ENCODE measurements at regions not wholly inside any gene's neighbourhood (a gene's known extent, or its start where the extent isn't known, plus 50 kb on each side); places are given as distances from the start of the nearest gene placed in this dataset.

DNA sequence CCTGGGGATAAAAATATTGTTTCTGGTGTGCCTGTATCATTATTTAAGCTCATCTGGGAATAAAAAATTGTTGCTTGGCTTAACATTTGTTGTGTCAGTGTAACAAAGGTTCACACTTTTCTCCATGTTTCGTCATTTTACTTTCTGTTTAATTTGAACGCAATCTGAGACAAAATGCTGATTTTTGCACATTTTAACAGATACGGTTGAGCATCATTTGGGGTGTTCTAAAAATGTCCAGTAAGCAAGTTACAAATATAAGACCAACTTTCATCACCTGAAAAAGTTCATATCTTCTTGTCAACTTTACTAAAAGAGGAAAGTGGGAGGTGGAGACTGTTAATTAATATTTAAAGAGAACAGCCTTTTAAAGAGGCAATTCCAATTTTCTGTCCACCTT, 134.8 kb upstream of the CNTN4 start:
- H3K36me3 ChIP-seq (replicated peaks in 1 of 2), result no peaks in the 10 kb centered on the region
- no peak for TF ChIP-seq POLR2A (IDR thresholded peaks at IDR 0.05)
- TF ChIP-seq, protein P1, sequence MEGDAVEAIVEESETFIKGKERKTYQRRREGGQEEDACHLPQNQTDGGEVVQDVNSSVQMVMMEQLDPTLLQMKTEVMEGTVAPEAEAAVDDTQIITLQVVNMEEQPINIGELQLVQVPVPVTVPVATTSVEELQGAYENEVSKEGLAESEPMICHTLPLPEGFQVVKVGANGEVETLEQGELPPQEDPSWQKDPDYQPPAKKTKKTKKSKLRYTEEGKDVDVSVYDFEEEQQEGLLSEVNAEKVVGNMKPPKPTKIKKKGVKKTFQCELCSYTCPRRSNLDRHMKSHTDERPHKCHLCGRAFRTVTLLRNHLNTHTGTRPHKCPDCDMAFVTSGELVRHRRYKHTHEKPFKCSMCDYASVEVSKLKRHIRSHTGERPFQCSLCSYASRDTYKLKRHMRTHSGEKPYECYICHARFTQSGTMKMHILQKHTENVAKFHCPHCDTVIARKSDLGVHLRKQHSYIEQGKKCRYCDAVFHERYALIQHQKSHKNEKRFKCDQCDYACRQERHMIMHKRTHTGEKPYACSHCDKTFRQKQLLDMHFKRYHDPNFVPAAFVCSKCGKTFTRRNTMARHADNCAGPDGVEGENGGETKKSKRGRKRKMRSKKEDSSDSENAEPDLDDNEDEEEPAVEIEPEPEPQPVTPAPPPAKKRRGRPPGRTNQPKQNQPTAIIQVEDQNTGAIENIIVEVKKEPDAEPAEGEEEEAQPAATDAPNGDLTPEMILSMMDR (IDR thresholded peaks at IDR 0.05), result no peak
- H3K9me3 ChIP-seq (replicated peaks in 1 of 3), result no peaks in the 10 kb centered on the region
- no peak for DNase-seq
- H3K4me1 ChIP-seq (replicated peaks in 1 of 2), result no peaks in the 10 kb centered on the region
- H3K27ac ChIP-seq, result no peak overlapping the region
- intact Hi-C loops (cut with DNase I), result no loop called here
- H3K4me3 ChIP-seq, result no peak overlapping the region
- WGBS, 4 donors, result 53 to 85% (median 77%) methylated on average over 3 of the region's 3 CpGs
- no peaks in the 10 kb centered on the region for H3K27me3 ChIP-seq

DNA sequence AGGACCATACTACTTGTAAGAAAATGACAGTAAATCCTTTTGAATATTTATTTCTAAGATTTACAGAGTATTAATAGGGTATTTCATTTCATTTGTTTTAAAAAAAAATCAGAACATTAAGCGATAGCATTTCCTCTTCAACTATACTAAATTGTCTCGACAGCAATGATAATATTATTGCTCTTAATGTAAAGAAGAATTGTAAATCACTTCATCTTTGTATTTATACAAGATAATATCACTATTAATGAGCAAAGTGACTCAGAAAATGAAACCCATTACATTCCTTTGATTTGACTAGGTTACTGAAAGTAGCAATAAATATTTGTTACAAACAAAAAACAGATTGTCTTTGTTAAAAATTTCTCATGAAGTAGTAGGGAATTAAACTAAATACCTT, 131.1 kb upstream of the CNTN4 start:
- 74 to 80% (median 78%) methylated on average over 2 of the region's 2 CpGs for WGBS, 4 donors
- Histone ChIP-seq H3K36me3 (replicated peaks in 1 of 2) (no peaks in the 10 kb centered on the region), H3K4me1 (replicated peaks in 1 of 2) (no peaks in the 10 kb centered on the region), H3K27ac (no peak overlapping the region), H3K27me3 (no peaks in the 10 kb centered on the region), H3K9me3 (replicated peaks in 1 of 3) (no peaks in the 10 kb centered on the region), H3K4me3 (no peak overlapping the region)
- TF ChIP-seq POLR2A (IDR thresholded peaks at IDR 0.05), result no peak
- TF ChIP-seq, protein P1 (IDR thresholded peaks at IDR 0.05), result no peak
- intact Hi-C loops (cut with DNase I), result no loop called here
- no peak for DNase-seq

DNA sequence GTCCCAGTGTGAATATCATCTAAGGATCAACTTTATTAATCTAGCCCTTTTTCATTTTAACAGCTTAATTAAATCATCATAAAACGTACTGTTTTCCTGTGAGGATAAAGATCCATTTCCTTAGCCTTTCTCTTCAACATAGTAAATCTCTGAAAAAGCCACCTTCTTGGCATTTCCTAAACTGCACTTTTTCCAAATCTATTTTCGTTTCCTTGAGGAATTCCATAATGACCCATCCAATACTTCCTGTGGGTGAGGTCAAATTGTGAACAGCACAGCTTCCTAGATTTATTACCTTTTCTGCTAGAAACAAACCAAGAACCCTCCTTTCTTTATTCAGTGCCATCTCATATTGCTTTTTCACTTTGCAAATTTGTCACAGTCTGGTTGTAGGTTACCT, 129.4 kb upstream of the CNTN4 start:
- no peak for DNase-seq
- Histone ChIP-seq H3K27me3 (no peaks in the 10 kb centered on the region), H3K27ac (no peak overlapping the region), H3K36me3 (replicated peaks in 1 of 2) (no peaks in the 10 kb centered on the region), H3K4me1 (replicated peaks in 1 of 2) (no peaks in the 10 kb centered on the region), H3K4me3 (no peak overlapping the region), H3K9me3 (replicated peaks in 1 of 3) (no peaks in the 10 kb centered on the region)
- intact Hi-C loops (cut with DNase I), result no loop called here
- TF ChIP-seq POLR2A (IDR thresholded peaks at IDR 0.05), result no peak
- TF ChIP-seq, protein P1 (IDR thresholded peaks at IDR 0.05), result no peak
- WGBS, 4 donors, result 32 to 40% (median 34%) methylated on average over 2 of the region's 2 CpGs

DNA sequence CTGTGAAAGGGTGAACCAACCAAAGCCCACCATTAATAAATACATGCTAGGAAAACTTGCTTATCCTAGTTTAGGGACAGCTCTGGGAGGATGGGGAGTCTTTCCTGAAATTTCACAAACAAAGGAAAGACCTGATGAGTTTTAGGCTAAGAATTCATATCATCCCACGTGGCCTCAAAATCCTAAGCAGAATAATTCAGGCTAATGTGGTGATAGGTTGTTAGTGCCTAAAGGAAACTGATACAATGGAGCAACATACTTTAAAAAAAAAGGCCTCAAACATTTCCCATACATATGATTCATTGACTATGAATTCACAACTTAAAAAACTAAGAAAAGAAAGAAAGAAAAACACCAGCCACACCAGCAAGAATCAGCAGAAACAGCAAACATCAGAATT, 126.9 kb upstream of the CNTN4 start:
- intact Hi-C loops (cut with DNase I), result no loop called here
- H3K27me3 ChIP-seq, result no peaks in the 10 kb centered on the region
- TF ChIP-seq POLR2A (IDR thresholded peaks at IDR 0.05), result no peak
- TF ChIP-seq, protein P1 (IDR thresholded peaks at IDR 0.05), result no peak
- WGBS, 4 donors, result 64 to 79% (median 69%) methylated on average over 1 of the region's 1 CpG
- H3K36me3 ChIP-seq (replicated peaks in 1 of 2), result no peaks in the 10 kb centered on the region
- no peak overlapping the region for H3K27ac ChIP-seq
- H3K9me3 ChIP-seq (replicated peaks in 1 of 3), result no peaks in the 10 kb centered on the region
- no peak overlapping the region for H3K4me3 ChIP-seq
- no peak for DNase-seq
- no peaks in the 10 kb centered on the region for H3K4me1 ChIP-seq (replicated peaks in 1 of 2)

Data from adrenal gland (tissue), 9 donors.